Fibroblast of lung (primary cell): ENCODE measurements at regions not wholly inside any gene's neighbourhood (a gene's known extent, or its start where the extent isn't known, plus 50 kb on each side); places are given as distances from the start of the nearest gene placed in this dataset.

Experiments
- CTCF ChIP-seq, 2 donors: IDR thresholded peaks in 1 of 2; conservative IDR thresholded peaks in 1 of 2; 1 replicate in 1 of 2; 2 replicates in 1 of 2; pipeline ENCODE4 v1.5.1; 2011 to 2012; ENCODE audit warnings: low read length in 2 of 2, control low read depth in 1 of 2, inconsistent platforms in 1 of 2, low read depth in 1 of 2, mild to moderate bottlenecking in 1 of 2
- EZH2 ChIP-seq: IDR thresholded peaks from 2 replicates; pipeline ENCODE4 v1.5.1; 2012; ENCODE audit warnings: low read length, control low read depth, mild to moderate bottlenecking; ENCODE audit errors: missing control alignments

GRCh38 chrX:118197730-118198129 is 81.1 kb upstream of the KLHL13 start:
- no peak for TF ChIP-seq CTCF (conservative IDR thresholded peaks at IDR 0.05 in 1 of 2, IDR thresholded peaks at IDR 0.05 in 1 of 2; ENCODE audit: low read depth in 1 of 2, low read length in 2 of 2)
- TF ChIP-seq EZH2 = no peak
